HL-60 (cell line): ENCODE measurements at regions not wholly inside any gene's neighbourhood (a gene's known extent, or its start where the extent isn't known, plus 50 kb on each side); places are given as distances from the start of the nearest gene placed in this dataset.

Experiments used
- CTCF ChIP-seq: IDR thresholded peaks from one replicate; pipeline ENCODE4 v1.5.1; 2011; ENCODE audit warnings: low read length, control low read depth, inconsistent platforms; ENCODE audit not compliant: insufficient read depth
- GABPA ChIP-seq: IDR thresholded peaks from 2 replicates; pipeline ENCODE4 v1.6.1; 2012; ENCODE audit warnings: low read depth
- POLR2AphosphoS5 ChIP-seq: IDR thresholded peaks from 2 replicates; pipeline ENCODE4 v1.6.1; 2012; ENCODE audit warnings: low read depth
- REST ChIP-seq: IDR thresholded peaks from 2 replicates; pipeline ENCODE4 v1.6.1; 2012; ENCODE audit warnings: low read depth; ENCODE audit not compliant: insufficient replicate concordance
- SPI1 ChIP-seq: IDR thresholded peaks from 2 replicates; pipeline ENCODE4 v1.6.1; 2012; ENCODE audit warnings: low read depth, mild to moderate bottlenecking, borderline replicate concordance

- TF ChIP-seq CTCF (no peak), GABPA (no peak), POLR2AphosphoS5 (no peak), SPI1 (no peak), REST (no peak)
These were observed 192.4 kb upstream of the ZNF217 start for GRCh38 chr20:53786071-53786444.
